ENCODE measurements at regions not wholly inside any gene's neighbourhood (a gene's known extent, or its start where the extent isn't known, plus 50 kb on each side); places are given as distances from the start of the nearest gene placed in this dataset.
A peak's percentile ranks its signal among the peaks of the same experiment; 100 is the strongest.

GRCh38 chr2:17254421-17254820, 263.8 kb downstream of the RAD51AP2 start:
- DNase-seq: no peak
- no peak overlapping the region for H3K27ac Mint-ChIP-seq
- H3K36me3 Mint-ChIP-seq: no peaks in the 10 kb centered on the region
- peaks cover 0 to 2% (median 0%) of the 10 kb centered on the region in 7 donors for H3K9me3 Mint-ChIP-seq
- no peak overlapping the region for H3K4me3 Mint-ChIP-seq
- no peaks in the 10 kb centered on the region for H3K4me1 Mint-ChIP-seq
- H3K27me3 Mint-ChIP-seq: peaks cover 0 to 4% (median 0%) of the 10 kb centered on the region in 3 donors
- ATAC-seq (ENCODE audit: low read depth in 2 of 2): no peak

- DNase-seq: no peak
- Mint-ChIP-seq H3K9me3 (peaks cover 0 to 2% (median 0%) of the 10 kb centered on the region in 7 donors), H3K4me3 (no peak overlapping the region), H3K27me3 (peaks cover 0 to 4% (median 0%) of the 10 kb centered on the region in 3 donors), H3K27ac (peak overlapping the region in 1 of 6 donors; percentile 25), H3K4me1 (no peaks in the 10 kb centered on the region), H3K36me3 (no peaks in the 10 kb centered on the region)
- no peak for ATAC-seq (ENCODE audit: low read depth in 2 of 2)
Observed at GRCh38 chr2:17252258-17252657, 266.0 kb downstream of the RAD51AP2 start.

- Mint-ChIP-seq H3K36me3 (no peaks in the 10 kb centered on the region), H3K4me3 (no peak overlapping the region), H3K4me1 (no peaks in the 10 kb centered on the region), H3K9me3 (peaks cover 0 to 1% (median 0%) of the 10 kb centered on the region in 7 donors), H3K27me3 (peaks cover 0 to under 1% (median 0%) of the 10 kb centered on the region in 3 donors), H3K27ac (no peak overlapping the region)
- no peak for DNase-seq
- ATAC-seq (ENCODE audit: low read depth in 2 of 2): no peak
Observed at GRCh38 chr2:17251171-17251570, 267.1 kb downstream of the RAD51AP2 start.

- H3K9me3 Mint-ChIP-seq: peaks cover 0 to 1% (median 0%) of the 10 kb centered on the region in 7 donors
- H3K4me1 Mint-ChIP-seq: no peaks in the 10 kb centered on the region
- no peaks in the 10 kb centered on the region for H3K36me3 Mint-ChIP-seq
- DNase-seq (no peak), ATAC-seq (ENCODE audit: low read depth in 2 of 2) (no peak)
- H3K27me3 Mint-ChIP-seq: no peaks in the 10 kb centered on the region
- H3K27ac Mint-ChIP-seq: no peak overlapping the region
- H3K4me3 Mint-ChIP-seq: no peak overlapping the region
Observed at GRCh38 chr2:17249249-17249648, 269.0 kb downstream of the RAD51AP2 start.

- Mint-ChIP-seq H3K27ac (no peak overlapping the region), H3K4me3 (no peak overlapping the region), H3K36me3 (no peaks in the 10 kb centered on the region), H3K27me3 (no peaks in the 10 kb centered on the region), H3K9me3 (peaks cover 0 to 1% (median 0%) of the 10 kb centered on the region in 7 donors), H3K4me1 (no peaks in the 10 kb centered on the region)
- DNase-seq (no peak), ATAC-seq (ENCODE audit: low read depth in 2 of 2) (no peak)
Observed at GRCh38 chr2:17245906-17246305, 272.3 kb downstream of the RAD51AP2 start.

- no peaks in the 10 kb centered on the region for H3K36me3 Mint-ChIP-seq
- no peak overlapping the region for H3K4me3 Mint-ChIP-seq
Observed at GRCh38 chr2:17242813-17243485, 275.3 kb downstream of the RAD51AP2 start.

GRCh38 chr2:17239550-17239949, 278.7 kb downstream of the RAD51AP2 start:
- Mint-ChIP-seq H3K36me3 (no peaks in the 10 kb centered on the region), H3K27me3 (no peaks in the 10 kb centered on the region), H3K9me3 (peaks cover 0 to 10% (median 0%) of the 10 kb centered on the region in 7 donors), H3K4me3 (no peak overlapping the region), H3K4me1 (no peaks in the 10 kb centered on the region), H3K27ac (no peak overlapping the region)
- ATAC-seq (ENCODE audit: low read depth in 2 of 2) (no peak), DNase-seq (no peak)

More at GRCh38 chr2:17242813-17243485, 275.3 kb downstream of the RAD51AP2 start:
- H3K4me1 Mint-ChIP-seq: no peaks in the 10 kb centered on the region
- ATAC-seq (ENCODE audit: low read depth in 2 of 2) (no peak), DNase-seq (no peak)
- H3K9me3 Mint-ChIP-seq: peaks cover 0 to 5% (median 0%) of the 10 kb centered on the region in 7 donors
- no peaks in the 10 kb centered on the region for H3K27me3 Mint-ChIP-seq
- H3K27ac Mint-ChIP-seq: no peak overlapping the region

- Mint-ChIP-seq H3K36me3 (no peaks in the 10 kb centered on the region), H3K4me3 (no peak overlapping the region), H3K27me3 (no peaks in the 10 kb centered on the region), H3K27ac (no peak overlapping the region), H3K9me3 (peaks cover 0 to 9% (median 0%) of the 10 kb centered on the region in 7 donors), H3K4me1 (no peaks in the 10 kb centered on the region)
- DNase-seq (no peak), ATAC-seq (ENCODE audit: low read depth in 2 of 2) (no peak)
Observed at GRCh38 chr2:17235167-17235566, 283.1 kb downstream of the RAD51AP2 start.

GRCh38 chr2:17232776-17233556, 285.3 kb downstream of the RAD51AP2 start:
- ATAC-seq (ENCODE audit: low read depth in 2 of 2): no peak
- no peaks in the 10 kb centered on the region for H3K36me3 Mint-ChIP-seq
- H3K4me1 Mint-ChIP-seq: peaks cover 0 to 4% (median 0%) of the 10 kb centered on the region in 3 donors
- H3K4me3 Mint-ChIP-seq: no peak overlapping the region
- H3K27me3 Mint-ChIP-seq: no peaks in the 10 kb centered on the region
- H3K9me3 Mint-ChIP-seq: peaks cover 0 to 6% (median 0%) of the 10 kb centered on the region in 7 donors
- H3K27ac Mint-ChIP-seq: no peak overlapping the region
- DNase-seq: no peak

- H3K27me3 Mint-ChIP-seq: no peaks in the 10 kb centered on the region
- H3K4me3 Mint-ChIP-seq: peak overlapping the region in 1 of 8 donors; percentile 27
- H3K4me1 Mint-ChIP-seq: peaks cover 0 to 4% (median 0%) of the 10 kb centered on the region in 3 donors
- no peak overlapping the region for H3K27ac Mint-ChIP-seq
- DNase-seq: no peak
- peaks cover 0 to 2% (median 0%) of the 10 kb centered on the region in 7 donors for H3K9me3 Mint-ChIP-seq
- no peak for ATAC-seq (ENCODE audit: low read depth in 2 of 2)
- H3K36me3 Mint-ChIP-seq: no peaks in the 10 kb centered on the region
Observed at GRCh38 chr2:17231394-17231965, 286.8 kb downstream of the RAD51AP2 start.

- no peak for DNase-seq
- H3K27ac Mint-ChIP-seq: no peak overlapping the region
- H3K9me3 Mint-ChIP-seq: no peaks in the 10 kb centered on the region
- no peaks in the 10 kb centered on the region for H3K36me3 Mint-ChIP-seq
- no peak overlapping the region for H3K4me3 Mint-ChIP-seq
- peaks cover 0 to 2% (median 0%) of the 10 kb centered on the region in 3 donors for H3K27me3 Mint-ChIP-seq
- no peak for ATAC-seq (ENCODE audit: low read depth in 2 of 2)
- peaks cover 0 to 4% (median 0%) of the 10 kb centered on the region in 3 donors for H3K4me1 Mint-ChIP-seq
Observed at GRCh38 chr2:17229414-17229813, 288.8 kb downstream of the RAD51AP2 start.

GRCh38 chr2:17228461-17228860, 289.8 kb downstream of the RAD51AP2 start:
- H3K4me1 Mint-ChIP-seq: peaks cover 0 to 4% (median 0%) of the 10 kb centered on the region in 3 donors
- H3K27ac Mint-ChIP-seq: peak overlapping the region in 1 of 6 donors; percentile 59
- H3K9me3 Mint-ChIP-seq: no peaks in the 10 kb centered on the region
- ATAC-seq (ENCODE audit: low read depth in 2 of 2): no peak
- H3K36me3 Mint-ChIP-seq: no peaks in the 10 kb centered on the region
- no peak overlapping the region for H3K4me3 Mint-ChIP-seq
- no peak for DNase-seq
- peaks cover 0 to 5% (median 0%) of the 10 kb centered on the region in 3 donors for H3K27me3 Mint-ChIP-seq

- Mint-ChIP-seq H3K36me3 (no peaks in the 10 kb centered on the region), H3K9me3 (no peaks in the 10 kb centered on the region), H3K27me3 (peaks cover 0 to 5% (median 0%) of the 10 kb centered on the region in 3 donors), H3K4me1 (peaks cover 0 to 4% (median 0%) of the 10 kb centered on the region in 3 donors), H3K27ac (peak overlapping the region in 2 of 6 donors; percentile 59 to 64), H3K4me3 (no peak overlapping the region)
- ATAC-seq (ENCODE audit: low read depth in 2 of 2) (no peak), DNase-seq (no peak)
Observed at GRCh38 chr2:17227856-17228255, 290.4 kb downstream of the RAD51AP2 start.

Measured in naive B cell (primary cell).